Astrocyte (in vitro differentiated cells and primary cell): ENCODE measurements at regions not wholly inside any gene's neighbourhood (a gene's known extent, or its start where the extent isn't known, plus 50 kb on each side); places are given as distances from the start of the nearest gene placed in this dataset.

Experiments
- CTCF ChIP-seq: IDR thresholded peaks from 2 replicates; pipeline ENCODE4 v1.5.1; 2011; ENCODE audit warnings: low read depth, mild to moderate bottlenecking, inconsistent platforms, low read length, moderate library complexity; ENCODE audit not compliant: insufficient read depth
- EZH2 ChIP-seq: IDR thresholded peaks from 2 replicates; pipeline ENCODE4 v1.6.1; 2012; ENCODE audit warnings: mild to moderate bottlenecking, low read length, inconsistent platforms; ENCODE audit not compliant: insufficient read depth

- TF ChIP-seq CTCF (no peak), EZH2 (no peak)
Measured at GRCh38 chr2:7358865-7359447, 441.7 kb downstream of the RNF144A start.
